CD8-positive, alpha-beta memory T cell (primary cell): ENCODE measurements at regions not wholly inside any gene's neighbourhood (a gene's known extent, or its start where the extent isn't known, plus 50 kb on each side); places are given as distances from the start of the nearest gene placed in this dataset.

Experiments
- CTCF ChIA-PET: fragments of 350-600 bp; sonication (Branson Sonifier 250); formaldehyde crosslinking; loops from one replicate; lab custom pipeline; 2021; ENCODE audit warnings: antibody characterized with exemption; lab: Charles Lee
- POLR2A ChIA-PET: fragments of 350-600 bp; sonication (Branson Sonifier 250); formaldehyde crosslinking; loops from one replicate; lab custom pipeline; 2021; ENCODE audit warnings: antibody characterized with exemption; lab: Charles Lee
- DNase-seq, 5 donors: peaks; one replicate each; pipeline versions ENCODE4 v3.0.0 to v3.0.0-alpha.2; 2020 to 2022; ENCODE audit warnings: mixed read lengths in 1 of 5
- H3K27ac ChIP-seq: one replicate; pipeline ENCODE4 v1.7.0; 2013; ENCODE audit warnings: low read depth, mild to moderate bottlenecking, low read length, moderate library complexity
- H3K27me3 ChIP-seq: 2 replicates; pipeline ENCODE4 v1.7.0; 2013; ENCODE audit warnings: low read length, mild to moderate bottlenecking; ENCODE audit not compliant: insufficient read depth, poor library complexity, severe bottlenecking
- H3K36me3 ChIP-seq: 2 replicates; pipeline ENCODE4 v1.7.0; 2013; ENCODE audit warnings: mild to moderate bottlenecking, low read length, moderate library complexity; ENCODE audit not compliant: insufficient read depth
- H3K4me1 ChIP-seq: 2 replicates; pipeline ENCODE4 v1.7.0; 2013; ENCODE audit warnings: mild to moderate bottlenecking, low read length, moderate library complexity; ENCODE audit not compliant: insufficient read depth
- H3K4me3 ChIP-seq: 2 replicates; pipeline ENCODE4 v1.7.0; 2013; ENCODE audit warnings: mild to moderate bottlenecking, low read length
- H3K9me3 ChIP-seq: 2 replicates; pipeline ENCODE4 v1.7.0; 2013; ENCODE audit warnings: mild to moderate bottlenecking, low read length
- H3K27ac Mint-ChIP-seq, 8 donors: one replicate each; pipeline ENCODE4 v1.8.0; 2020 to 2021; ENCODE audit warnings: mixed read lengths in 8 of 8, mild to moderate bottlenecking in 6 of 8, inconsistent platforms in 3 of 8, moderate library complexity in 3 of 8
- H3K27me3 Mint-ChIP-seq, 2 donors: one replicate each; pipeline ENCODE4 v1.8.0; 2020 to 2021; ENCODE audit warnings: mixed read lengths in 2 of 2, mild to moderate bottlenecking in 1 of 2, moderate library complexity in 1 of 2
- H3K36me3 Mint-ChIP-seq, 3 donors: one replicate each; pipeline ENCODE4 v1.8.0; 2020 to 2021; ENCODE audit warnings: mixed read lengths in 3 of 3, inconsistent platforms in 1 of 3, mild to moderate bottlenecking in 1 of 3
- H3K4me1 Mint-ChIP-seq, 3 donors: one replicate each; pipeline ENCODE4 v1.8.0; 2020 to 2021; ENCODE audit warnings: mixed read lengths in 3 of 3, inconsistent platforms in 1 of 3, mild to moderate bottlenecking in 1 of 3
- H3K4me3 Mint-ChIP-seq, 7 donors: one replicate each; pipeline ENCODE4 v1.8.0; 2020 to 2021; ENCODE audit warnings: mixed read lengths in 7 of 7, mild to moderate bottlenecking in 6 of 7, moderate library complexity in 4 of 7, inconsistent platforms in 2 of 7
- H3K9me3 Mint-ChIP-seq, 5 donors: one replicate each; pipeline ENCODE4 v1.8.0; 2020 to 2022; ENCODE audit warnings: mixed read lengths in 5 of 5, mild to moderate bottlenecking in 3 of 5, moderate library complexity in 2 of 5, inconsistent platforms in 1 of 5

DNA sequence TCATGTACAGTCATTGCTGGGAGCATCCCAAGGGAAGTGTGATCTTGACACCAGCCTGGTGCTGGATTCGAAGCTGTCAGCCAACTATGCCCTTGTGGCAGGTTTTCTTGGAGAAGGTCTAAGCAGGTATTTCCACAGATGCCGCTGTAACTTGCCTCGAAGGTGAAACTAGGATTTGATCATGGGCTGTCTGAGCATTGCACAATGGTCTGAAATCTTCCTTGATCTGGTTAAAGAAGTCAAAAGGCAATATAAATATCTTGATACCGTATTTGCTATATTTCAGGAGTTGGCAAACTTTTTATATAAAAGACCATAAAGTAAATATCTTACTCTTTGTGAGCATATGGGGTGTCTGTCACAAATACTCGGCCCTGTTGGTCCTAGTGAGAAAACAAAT, 206.8 kb downstream of the LYPLAL1 start:
- Histone ChIP-seq H3K27ac (no peak overlapping the region), H3K4me3 (no peak overlapping the region), H3K27me3 (no peaks in the 10 kb centered on the region), H3K36me3 (no peaks in the 10 kb centered on the region), H3K4me1 (no peaks in the 10 kb centered on the region), H3K9me3 (no peaks in the 10 kb centered on the region)
- POLR2A ChIA-PET: no interaction called here
- CTCF ChIA-PET: no interaction called here
- DNase-seq: no peak
- Mint-ChIP-seq H3K27ac (no peak overlapping the region), H3K36me3 (no peaks in the 10 kb centered on the region), H3K9me3 (peaks cover 0 to 6% (median 0%) of the 10 kb centered on the region in 5 donors), H3K27me3 (peaks cover 0 to 5% of the 10 kb centered on the region in 2 donors), H3K4me3 (no peak overlapping the region), H3K4me1 (no peaks in the 10 kb centered on the region)

GRCh38 chr1:219379691-219380090, 206.0 kb downstream of the LYPLAL1 start:
- Mint-ChIP-seq H3K4me1 (no peaks in the 10 kb centered on the region), H3K36me3 (no peaks in the 10 kb centered on the region), H3K27me3 (peaks cover 2 to 5% of the 10 kb centered on the region in 2 donors), H3K9me3 (peaks cover 0 to 6% (median 0%) of the 10 kb centered on the region in 5 donors), H3K4me3 (no peak overlapping the region), H3K27ac (no peak overlapping the region)
- H3K36me3 ChIP-seq: no peaks in the 10 kb centered on the region
- H3K4me3 ChIP-seq: no peak overlapping the region
- H3K27me3 ChIP-seq: no peaks in the 10 kb centered on the region
- CTCF ChIA-PET: no interaction called here
- H3K9me3 ChIP-seq: no peaks in the 10 kb centered on the region
- H3K4me1 ChIP-seq: no peaks in the 10 kb centered on the region
- POLR2A ChIA-PET: no interaction called here
- DNase-seq: no peak
- no peak overlapping the region for H3K27ac ChIP-seq

- H3K4me3 Mint-ChIP-seq: no peak overlapping the region
- POLR2A ChIA-PET: no interaction called here
- H3K9me3 Mint-ChIP-seq: peaks cover 0 to 6% (median 0%) of the 10 kb centered on the region in 5 donors
- H3K27me3 Mint-ChIP-seq: peaks cover 1 to 5% of the 10 kb centered on the region in 2 donors
- CTCF ChIA-PET: no interaction called here
- DNase-seq: no peak
- Histone ChIP-seq H3K4me3 (no peak overlapping the region), H3K4me1 (no peaks in the 10 kb centered on the region), H3K9me3 (no peaks in the 10 kb centered on the region), H3K27me3 (no peaks in the 10 kb centered on the region), H3K36me3 (no peaks in the 10 kb centered on the region), H3K27ac (no peak overlapping the region)
- no peak overlapping the region for H3K27ac Mint-ChIP-seq
- H3K36me3 Mint-ChIP-seq: no peaks in the 10 kb centered on the region
- no peaks in the 10 kb centered on the region for H3K4me1 Mint-ChIP-seq
Observed at GRCh38 chr1:219374636-219375035, 201.0 kb downstream of the LYPLAL1 start.

- Mint-ChIP-seq H3K27me3 (peaks cover 1 to 5% of the 10 kb centered on the region in 2 donors), H3K36me3 (no peaks in the 10 kb centered on the region), H3K4me3 (no peak overlapping the region), H3K27ac (no peak overlapping the region), H3K4me1 (no peaks in the 10 kb centered on the region), H3K9me3 (peaks cover 0 to 6% (median 0%) of the 10 kb centered on the region in 5 donors)
- H3K4me1 ChIP-seq: no peaks in the 10 kb centered on the region
- ChIA-PET POLR2A (no interaction called here), CTCF (no interaction called here)
- no peaks in the 10 kb centered on the region for H3K9me3 ChIP-seq
- DNase-seq: no peak
- no peaks in the 10 kb centered on the region for H3K36me3 ChIP-seq
- no peak overlapping the region for H3K4me3 ChIP-seq
- no peak overlapping the region for H3K27ac ChIP-seq
- no peaks in the 10 kb centered on the region for H3K27me3 ChIP-seq
Observed at GRCh38 chr1:219374046-219374566, 200.4 kb downstream of the LYPLAL1 start.

GRCh38 chr1:219373616-219373935, 199.9 kb downstream of the LYPLAL1 start:
- H3K4me3 ChIP-seq: no peak overlapping the region
- CTCF ChIA-PET: no interaction called here
- H3K4me1 ChIP-seq: no peaks in the 10 kb centered on the region
- Mint-ChIP-seq H3K36me3 (no peaks in the 10 kb centered on the region), H3K4me3 (no peak overlapping the region), H3K9me3 (peaks cover 0 to 8% (median 0%) of the 10 kb centered on the region in 5 donors), H3K27me3 (peaks cover 1 to 5% of the 10 kb centered on the region in 2 donors), H3K27ac (no peak overlapping the region), H3K4me1 (no peaks in the 10 kb centered on the region)
- no peak overlapping the region for H3K27ac ChIP-seq
- H3K27me3 ChIP-seq: no peaks in the 10 kb centered on the region
- no peaks in the 10 kb centered on the region for H3K9me3 ChIP-seq
- POLR2A ChIA-PET: no interaction called here
- no peak for DNase-seq
- H3K36me3 ChIP-seq: no peaks in the 10 kb centered on the region

DNA sequence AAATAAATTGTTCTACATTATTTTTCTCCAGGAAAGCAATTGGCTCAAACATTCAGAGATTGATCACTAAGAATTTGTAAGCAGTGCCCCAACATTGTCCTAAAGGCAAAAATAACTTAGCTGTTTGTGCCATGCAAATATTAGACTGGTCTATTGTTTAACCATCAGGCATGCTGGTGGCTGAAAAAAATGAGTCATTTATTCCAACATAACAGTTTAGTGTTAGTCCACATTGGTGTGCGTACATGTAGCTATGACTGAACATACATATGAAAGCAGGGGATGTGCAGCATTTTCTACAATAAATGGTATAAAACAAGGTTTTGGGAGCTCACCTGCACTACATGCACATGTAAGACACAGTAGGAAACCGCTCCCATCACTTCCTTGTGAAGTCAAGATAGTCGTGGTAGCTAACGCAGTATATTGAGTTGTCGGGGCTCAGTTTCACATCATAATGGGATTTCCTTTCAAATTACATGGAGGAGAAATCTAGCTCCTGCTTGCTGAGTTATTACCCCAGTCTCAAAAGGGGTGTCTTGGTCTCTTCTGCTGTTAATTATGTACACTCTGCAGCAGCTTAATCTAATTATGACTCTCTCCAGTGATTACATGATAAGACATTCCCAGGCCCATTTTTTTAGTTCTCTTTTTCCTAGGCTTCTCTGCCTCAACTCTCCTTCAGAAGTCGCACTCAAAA, 199.4 kb downstream of the LYPLAL1 start:
- Histone ChIP-seq H3K4me3 (no peak overlapping the region), H3K36me3 (no peaks in the 10 kb centered on the region), H3K9me3 (no peaks in the 10 kb centered on the region), H3K27ac (no peak overlapping the region), H3K4me1 (no peaks in the 10 kb centered on the region), H3K27me3 (no peaks in the 10 kb centered on the region)
- H3K4me3 Mint-ChIP-seq: no peak overlapping the region
- ChIA-PET CTCF (no interaction called here), POLR2A (no interaction called here)
- no peak for DNase-seq
- peaks cover 1 to 5% of the 10 kb centered on the region in 2 donors for H3K27me3 Mint-ChIP-seq
- no peaks in the 10 kb centered on the region for H3K4me1 Mint-ChIP-seq
- H3K9me3 Mint-ChIP-seq: peaks cover 0 to 8% (median 0%) of the 10 kb centered on the region in 5 donors
- no peak overlapping the region for H3K27ac Mint-ChIP-seq
- H3K36me3 Mint-ChIP-seq: no peaks in the 10 kb centered on the region

DNA sequence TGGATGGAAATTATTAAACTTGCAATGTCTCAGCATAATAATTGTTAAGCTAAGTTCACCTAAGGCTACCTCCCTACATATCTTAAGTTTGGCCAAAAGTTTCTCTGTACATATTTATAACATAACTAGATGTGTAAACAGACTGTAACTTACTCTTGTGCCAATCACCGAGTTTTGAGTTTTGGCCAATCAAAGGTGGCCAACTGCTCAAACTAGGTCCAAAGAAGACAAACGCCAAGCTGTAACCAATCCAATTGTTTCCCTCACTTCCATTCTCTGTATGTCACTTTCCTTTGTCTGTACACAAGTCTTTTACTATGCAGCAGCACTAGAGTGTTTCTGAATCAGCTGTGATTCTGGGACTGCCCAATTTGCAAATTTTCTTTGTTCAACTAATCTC, 197.8 kb downstream of the LYPLAL1 start:
- H3K36me3 Mint-ChIP-seq: no peaks in the 10 kb centered on the region
- H3K4me1 Mint-ChIP-seq: no peaks in the 10 kb centered on the region
- ChIA-PET CTCF (no interaction called here), POLR2A (no interaction called here)
- H3K9me3 ChIP-seq: no peaks in the 10 kb centered on the region
- no peak overlapping the region for H3K27ac Mint-ChIP-seq
- DNase-seq: no peak
- peaks cover 0 to 8% (median 0%) of the 10 kb centered on the region in 5 donors for H3K9me3 Mint-ChIP-seq
- no peak overlapping the region for H3K4me3 Mint-ChIP-seq
- H3K27me3 ChIP-seq: no peaks in the 10 kb centered on the region
- H3K4me3 ChIP-seq: no peak overlapping the region
- H3K27me3 Mint-ChIP-seq: peaks cover 1 to 5% of the 10 kb centered on the region in 2 donors
- H3K4me1 ChIP-seq: no peaks in the 10 kb centered on the region
- no peaks in the 10 kb centered on the region for H3K36me3 ChIP-seq
- H3K27ac ChIP-seq: no peak overlapping the region

GRCh38 chr1:219367496-219367895, 193.8 kb downstream of the LYPLAL1 start:
- H3K27me3 Mint-ChIP-seq: peaks cover 0 to 1% of the 10 kb centered on the region in 2 donors
- no peaks in the 10 kb centered on the region for H3K27me3 ChIP-seq
- no peaks in the 10 kb centered on the region for H3K4me1 Mint-ChIP-seq
- no peaks in the 10 kb centered on the region for H3K36me3 ChIP-seq
- no peak overlapping the region for H3K27ac Mint-ChIP-seq
- H3K9me3 ChIP-seq: no peaks in the 10 kb centered on the region
- ChIA-PET POLR2A (no interaction called here), CTCF (no interaction called here)
- no peak overlapping the region for H3K27ac ChIP-seq
- no peak overlapping the region for H3K4me3 Mint-ChIP-seq
- no peak for DNase-seq
- no peaks in the 10 kb centered on the region for H3K36me3 Mint-ChIP-seq
- peaks cover 0 to 3% (median 0%) of the 10 kb centered on the region in 5 donors for H3K9me3 Mint-ChIP-seq
- no peak overlapping the region for H3K4me3 ChIP-seq
- no peaks in the 10 kb centered on the region for H3K4me1 ChIP-seq
